HG03159 (cell line): ENCODE measurements at regions not wholly inside any gene's neighbourhood (a gene's known extent, or its start where the extent isn't known, plus 50 kb on each side); places are given as distances from the start of the nearest gene placed in this dataset.
A peak's percentile ranks its signal among the peaks of the same experiment; 100 is the strongest.
"Not testable (repeated sequence)": the region's sequence is repeated elsewhere in the genome, so short reads cannot be mapped to it uniquely, and the experiment has no call there.

Experiments
- ATAC-seq: cut with Tn5 transposase; IDR thresholded peaks from one replicate; pipeline ENCODE4 v1.9.1; 2021; ENCODE audit warnings: mild to moderate bottlenecking, moderate library complexity; ENCODE audit not compliant: unreplicated experiment

GRCh38 chr6:27827477-27827876 is 84.7 kb downstream of the OR2B2 start:
- ATAC-seq = not testable (repeated sequence)

- not testable (repeated sequence) for ATAC-seq
Measured at GRCh38 chr6:27826612-27826985, 85.6 kb downstream of the OR2B2 start.

GRCh38 chr6:27825848-27826611 is 86.2 kb downstream of the OR2B2 start:
- not testable (repeated sequence) for ATAC-seq

- ATAC-seq = no peak
Measured at GRCh38 chr6:27825025-27825793, 87.0 kb downstream of the OR2B2 start.

GRCh38 chr6:27824211-27825024 is 87.8 kb downstream of the OR2B2 start:
- ATAC-seq = peak; percentile 69

- ATAC-seq = peak; percentile 59
Measured at GRCh38 chr6:27823714-27824210, 88.4 kb downstream of the OR2B2 start.

- ATAC-seq = no peak
Measured at GRCh38 chr6:27816906-27817305, 95.3 kb downstream of the OR2B2 start.

- ATAC-seq = peak; percentile 57
Measured at GRCh38 chr6:27814665-27815424, 97.4 kb downstream of the OR2B2 start.

- not testable (repeated sequence) for ATAC-seq
Measured at GRCh38 chr6:27814415-27814664, 97.9 kb downstream of the OR2B2 start.

- no peak for ATAC-seq
Measured at GRCh38 chr6:27812805-27813492, 99.2 kb downstream of the OR2B2 start.

- no peak for ATAC-seq
Measured at GRCh38 chr6:27812078-27812804, 100.0 kb downstream of the OR2B2 start.

GRCh38 chr6:27811451-27811772 is 100.8 kb downstream of the OR2B2 start:
- ATAC-seq = no peak

- ATAC-seq = no peak
Measured at GRCh38 chr6:27810768-27811450, 101.3 kb downstream of the OR2B2 start.

GRCh38 chr6:27809939-27810767 is 102.0 kb downstream of the OR2B2 start:
- peak; percentile 30 for ATAC-seq

- ATAC-seq = no peak
Measured at GRCh38 chr6:27809067-27809938, 102.9 kb downstream of the OR2B2 start.

GRCh38 chr6:27808242-27809066 is 103.7 kb downstream of the OR2B2 start:
- not testable (repeated sequence) for ATAC-seq
